HG02642 (cell line): ENCODE measurements at regions not wholly inside any gene's neighbourhood (a gene's known extent, or its start where the extent isn't known, plus 50 kb on each side); places are given as distances from the start of the nearest gene placed in this dataset.

ENCODE experiments used
- ATAC-seq: cut with Tn5 transposase; IDR thresholded peaks from one replicate; pipeline ENCODE4 v1.9.1; 2021; ENCODE audit warnings: mild to moderate bottlenecking; ENCODE audit not compliant: unreplicated experiment, poor library complexity

GRCh38 chr4:162406637-162407365 is 243.0 kb upstream of the FSTL5 start:
- no peak for ATAC-seq

- ATAC-seq: no peak
Measured at GRCh38 chr4:162403932-162404331, 240.1 kb upstream of the FSTL5 start.

- ATAC-seq: no peak
Measured at GRCh38 chr4:162403419-162403818, 239.6 kb upstream of the FSTL5 start.

GRCh38 chr4:162401021-162401420 is 237.2 kb upstream of the FSTL5 start:
- ATAC-seq: no peak

GRCh38 chr4:162392946-162393345 is 229.1 kb upstream of the FSTL5 start:
- ATAC-seq: no peak

- ATAC-seq: no peak
Measured at GRCh38 chr4:162366146-162366545, 202.3 kb upstream of the FSTL5 start.

- no peak for ATAC-seq
Measured at GRCh38 chr4:162364651-162365050, 200.9 kb upstream of the FSTL5 start.

- no peak for ATAC-seq
Measured at GRCh38 chr4:162360369-162361149, 196.8 kb upstream of the FSTL5 start.

GRCh38 chr4:162356181-162356580 is 192.4 kb upstream of the FSTL5 start:
- ATAC-seq: no peak

GRCh38 chr4:162352580-162353107 is 188.8 kb upstream of the FSTL5 start:
- ATAC-seq: no peak

- ATAC-seq: no peak
Measured at GRCh38 chr4:162350331-162350730, 186.5 kb upstream of the FSTL5 start.

- ATAC-seq: no peak
Measured at GRCh38 chr4:162349395-162349794, 185.6 kb upstream of the FSTL5 start.

- no peak for ATAC-seq
Measured at GRCh38 chr4:162347842-162348213, 184.0 kb upstream of the FSTL5 start.

GRCh38 chr4:162347156-162347841 is 183.5 kb upstream of the FSTL5 start:
- no peak for ATAC-seq

- ATAC-seq: no peak
Measured at GRCh38 chr4:162343967-162344366, 180.2 kb upstream of the FSTL5 start.

GRCh38 chr4:162341533-162341932 is 177.7 kb upstream of the FSTL5 start:
- ATAC-seq: no peak

- ATAC-seq: no peak
Measured at GRCh38 chr4:162323919-162324318, 160.1 kb upstream of the FSTL5 start.

- no peak for ATAC-seq
Measured at GRCh38 chr4:162322054-162322453, 158.3 kb upstream of the FSTL5 start.

- ATAC-seq: no peak
Measured at GRCh38 chr4:162285753-162286152, 122.0 kb upstream of the FSTL5 start.

- ATAC-seq: no peak
Measured at GRCh38 chr4:162282684-162283083, 118.9 kb upstream of the FSTL5 start.

- ATAC-seq: peak; percentile 87
Measured at GRCh38 chr4:162274354-162274753, 110.6 kb upstream of the FSTL5 start.
